ENCODE measurements at regions not wholly inside any gene's neighbourhood (a gene's known extent, or its start where the extent isn't known, plus 50 kb on each side); places are given as distances from the start of the nearest gene placed in this dataset.

- intact Hi-C loops (cut with DNase I; ENCODE audit: low total_unique reads) = no loop called here
- Histone ChIP-seq H3K4me1 (no peaks in the 10 kb centered on the region), H3K4me3 (no peak overlapping the region), H3K27ac (no peak overlapping the region), H3K27me3 (no peaks in the 10 kb centered on the region), H3K9me3 (no peaks in the 10 kb centered on the region), H3K36me3 (no peaks in the 10 kb centered on the region)
- no peak for DNase-seq
- no peak for TF ChIP-seq CTCF (IDR thresholded peaks at IDR 0.05)
These were observed 96.0 kb upstream of the ZNF385D start for GRCh38 chr3:21847005-21847404.

GRCh38 chr3:21859124-21860081 lies 108.4 kb upstream of the ZNF385D start:
- intact Hi-C loops (cut with DNase I; ENCODE audit: low total_unique reads) = no loop called here
- Histone ChIP-seq H3K36me3 (no peaks in the 10 kb centered on the region), H3K4me3 (no peak overlapping the region), H3K9me3 (no peaks in the 10 kb centered on the region), H3K27me3 (no peaks in the 10 kb centered on the region), H3K27ac (no peak overlapping the region), H3K4me1 (no peaks in the 10 kb centered on the region)
- DNase-seq = no peak
- TF ChIP-seq CTCF (IDR thresholded peaks at IDR 0.05) = no peak

GRCh38 chr3:21860082-21860475 lies 109.1 kb upstream of the ZNF385D start:
- Histone ChIP-seq H3K27ac (no peak overlapping the region), H3K27me3 (no peaks in the 10 kb centered on the region), H3K9me3 (no peaks in the 10 kb centered on the region), H3K36me3 (no peaks in the 10 kb centered on the region), H3K4me1 (no peaks in the 10 kb centered on the region), H3K4me3 (no peak overlapping the region)
- intact Hi-C loops (cut with DNase I; ENCODE audit: low total_unique reads) = no loop called here
- TF ChIP-seq CTCF (IDR thresholded peaks at IDR 0.05) = no peak
- no peak for DNase-seq

- H3K4me1 ChIP-seq = no peaks in the 10 kb centered on the region
- H3K27ac ChIP-seq = no peak overlapping the region
- H3K36me3 ChIP-seq = no peaks in the 10 kb centered on the region
- no peak for DNase-seq
- intact Hi-C loops (cut with DNase I; ENCODE audit: low total_unique reads) = no loop called here
- H3K9me3 ChIP-seq = no peaks in the 10 kb centered on the region
- TF ChIP-seq CTCF (IDR thresholded peaks at IDR 0.05) = no peak
- H3K27me3 ChIP-seq = no peaks in the 10 kb centered on the region
- no peak overlapping the region for H3K4me3 ChIP-seq
These were observed 109.6 kb upstream of the ZNF385D start for GRCh38 chr3:21860657-21861056.

GRCh38 chr3:21876782-21877181 lies 125.8 kb upstream of the ZNF385D start:
- Histone ChIP-seq H3K4me3 (no peak overlapping the region), H3K27ac (no peak overlapping the region), H3K4me1 (no peaks in the 10 kb centered on the region), H3K9me3 (no peaks in the 10 kb centered on the region), H3K36me3 (no peaks in the 10 kb centered on the region), H3K27me3 (no peaks in the 10 kb centered on the region)
- intact Hi-C loops (cut with DNase I; ENCODE audit: low total_unique reads) = no loop called here
- DNase-seq = no peak
- TF ChIP-seq CTCF (IDR thresholded peaks at IDR 0.05) = no peak

Data from tibial artery (tissue), 4 donors.